Caki2 (cell line): ENCODE measurements at regions not wholly inside any gene's neighbourhood (a gene's known extent, or its start where the extent isn't known, plus 50 kb on each side); places are given as distances from the start of the nearest gene placed in this dataset.

Experiments used
- DNase-seq: peaks from one replicate; pipeline ENCODE4 v3.0.0-alpha.2; 2015; ENCODE audit warnings: low read depth
- in situ Hi-C: cut with HindIII; loops from 2 replicates; pipeline ENCODE4 v1.10.0; 2016; ENCODE audit warnings: low sequenced_read_pairs, low pct_unique_long_range_greater_than_20kb, mixed read lengths

GRCh38 chr13:31436478-31436877 lies 236.7 kb downstream of the B3GLCT start:
- no peak for DNase-seq
- in situ Hi-C loops: no loop called here

- DNase-seq: no peak
- in situ Hi-C loops: no loop called here
Measured at GRCh38 chr13:31437975-31438374, 238.2 kb downstream of the B3GLCT start.

- DNase-seq: no peak
- in situ Hi-C loops: no loop called here
Measured at GRCh38 chr13:31440132-31440531, 240.4 kb downstream of the B3GLCT start.

GRCh38 chr13:31441800-31442510 lies 242.2 kb downstream of the B3GLCT start:
- in situ Hi-C loops: no loop called here
- DNase-seq: no peak

- in situ Hi-C loops: no loop called here
- no peak for DNase-seq
Measured at GRCh38 chr13:31442571-31442970, 242.8 kb downstream of the B3GLCT start.

- no peak for DNase-seq
- in situ Hi-C loops: no loop called here
Measured at GRCh38 chr13:31444266-31444856, 244.6 kb downstream of the B3GLCT start.

- in situ Hi-C loops: no loop called here
- no peak for DNase-seq
Measured at GRCh38 chr13:31452525-31452924, 252.8 kb downstream of the B3GLCT start.

- no peak for DNase-seq
- in situ Hi-C loops: no loop called here
Measured at GRCh38 chr13:31455581-31455980, 255.8 kb downstream of the B3GLCT start.

- DNase-seq: no peak
- in situ Hi-C loops: no loop called here
Measured at GRCh38 chr13:31456056-31456455, 256.3 kb downstream of the B3GLCT start.

- no peak for DNase-seq
- in situ Hi-C loops: no loop called here
Measured at GRCh38 chr13:31460061-31460460, 260.3 kb downstream of the B3GLCT start.

- DNase-seq: no peak
- in situ Hi-C loops: no loop called here
Measured at GRCh38 chr13:31461923-31462322, 262.1 kb downstream of the B3GLCT start.

- in situ Hi-C loops: no loop called here
- no peak for DNase-seq
Measured at GRCh38 chr13:31462766-31463165, 263.0 kb downstream of the B3GLCT start.

- DNase-seq: no peak
- in situ Hi-C loops: no loop called here
Measured at GRCh38 chr13:31468114-31468902, 268.5 kb downstream of the B3GLCT start.

- no peak for DNase-seq
- in situ Hi-C loops: no loop called here
Measured at GRCh38 chr13:31469377-31469776, 269.6 kb downstream of the B3GLCT start.

GRCh38 chr13:31476266-31476665 lies 263.1 kb upstream of the RXFP2 start:
- no peak for DNase-seq
- in situ Hi-C loops: no loop called here

GRCh38 chr13:31476753-31477152 lies 262.6 kb upstream of the RXFP2 start:
- in situ Hi-C loops: no loop called here
- no peak for DNase-seq

- peak; percentile 1 for DNase-seq
- in situ Hi-C loops: no loop called here
Measured at GRCh38 chr13:31477961-31478360, 261.4 kb upstream of the RXFP2 start.

GRCh38 chr13:31485183-31485582 lies 254.1 kb upstream of the RXFP2 start:
- in situ Hi-C loops: no loop called here
- DNase-seq: no peak

GRCh38 chr13:31485651-31486051 lies 253.7 kb upstream of the RXFP2 start:
- no peak for DNase-seq
- in situ Hi-C loops: no loop called here
